GM12801 (cell line): ENCODE measurements at regions not wholly inside any gene's neighbourhood (a gene's known extent, or its start where the extent isn't known, plus 50 kb on each side); places are given as distances from the start of the nearest gene placed in this dataset.

ENCODE experiments used
- CTCF ChIP-seq: IDR thresholded peaks from one replicate; pipeline ENCODE4 v1.5.1; 2011; ENCODE audit warnings: control low read depth; ENCODE audit not compliant: insufficient read length; ENCODE audit errors: extremely low read depth

- TF ChIP-seq CTCF: no peak
Measured at GRCh38 chr17:77416105-77416713, 275.4 kb downstream of the SEC14L1 start.

- TF ChIP-seq CTCF: no peak
Measured at GRCh38 chr17:77417575-77417974, 276.8 kb downstream of the SEC14L1 start.

- no peak for TF ChIP-seq CTCF
Measured at GRCh38 chr17:77418609-77419008, 277.8 kb downstream of the SEC14L1 start.

- no peak for TF ChIP-seq CTCF
Measured at GRCh38 chr17:77419095-77419494, 278.3 kb downstream of the SEC14L1 start.

- TF ChIP-seq CTCF: no peak
Measured at GRCh38 chr17:77419547-77420094, 278.9 kb downstream of the SEC14L1 start.

GRCh38 chr17:77420095-77420803 lies 279.5 kb downstream of the SEC14L1 start:
- no peak for TF ChIP-seq CTCF

GRCh38 chr17:77420804-77421629 lies 280.2 kb downstream of the SEC14L1 start:
- no peak for TF ChIP-seq CTCF
